AG09319 (cell line): ENCODE measurements at regions not wholly inside any gene's neighbourhood (a gene's known extent, or its start where the extent isn't known, plus 50 kb on each side); places are given as distances from the start of the nearest gene placed in this dataset.
A peak's percentile ranks its signal among the peaks of the same experiment; 100 is the strongest.

Source experiments
- DNase-seq: peaks from one replicate; pipeline ENCODE4 v3.0.0-alpha.2; 2010; ENCODE audit warnings: low read depth; ENCODE audit errors: extremely low read depth
- CTCF ChIP-seq: IDR thresholded peaks from 2 replicates; pipeline ENCODE4 v1.5.1; 2011; ENCODE audit warnings: low read depth, mild to moderate bottlenecking, inconsistent platforms, low read length, moderate library complexity

- no peak for DNase-seq
- peak; percentile 35 for TF ChIP-seq CTCF
These were observed 106.0 kb downstream of the MEX3B start for GRCh38 chr15:81939604-81940440.

GRCh38 chr15:81937189-81937588, 108.6 kb downstream of the MEX3B start:
- TF ChIP-seq CTCF, result no peak
- DNase-seq, result no peak

GRCh38 chr15:81930582-81931369, 115.0 kb downstream of the MEX3B start:
- no peak for TF ChIP-seq CTCF
- DNase-seq, result no peak

GRCh38 chr15:81929557-81929956, 116.3 kb downstream of the MEX3B start:
- no peak for TF ChIP-seq CTCF
- DNase-seq, result no peak

- TF ChIP-seq CTCF, result no peak
- DNase-seq, result no peak
These were observed 118.8 kb downstream of the MEX3B start for GRCh38 chr15:81926981-81927380.

GRCh38 chr15:81924729-81925128, 121.1 kb downstream of the MEX3B start:
- no peak for TF ChIP-seq CTCF
- no peak for DNase-seq
